GM13976 (cell line): ENCODE measurements at regions not wholly inside any gene's neighbourhood (a gene's known extent, or its start where the extent isn't known, plus 50 kb on each side); places are given as distances from the start of the nearest gene placed in this dataset.

Experiments used
- DNase-seq: peaks from one replicate; pipeline ENCODE4 v3.0.0; 2012; ENCODE audit warnings: low spot score
- in situ Hi-C: fragments of 300-500 bp; cut with MboI; formaldehyde crosslinking; loops from one replicate; pipeline ENCODE4 v1.12.0; 2022; ENCODE audit warnings: low sequenced_read_pairs, mixed read lengths, inconsistent platforms; ENCODE audit not compliant: unreplicated experiment
- TF ChIP-seq, protein P1 (sequence below): IDR thresholded peaks from 2 replicates; pipeline ENCODE4 v1.5.1; 2012; ENCODE audit warnings: borderline replicate concordance, mild to moderate bottlenecking; ENCODE audit not compliant: insufficient read depth; ENCODE audit errors: extremely low read depth, missing control alignments, control extremely low read depth

DNA sequence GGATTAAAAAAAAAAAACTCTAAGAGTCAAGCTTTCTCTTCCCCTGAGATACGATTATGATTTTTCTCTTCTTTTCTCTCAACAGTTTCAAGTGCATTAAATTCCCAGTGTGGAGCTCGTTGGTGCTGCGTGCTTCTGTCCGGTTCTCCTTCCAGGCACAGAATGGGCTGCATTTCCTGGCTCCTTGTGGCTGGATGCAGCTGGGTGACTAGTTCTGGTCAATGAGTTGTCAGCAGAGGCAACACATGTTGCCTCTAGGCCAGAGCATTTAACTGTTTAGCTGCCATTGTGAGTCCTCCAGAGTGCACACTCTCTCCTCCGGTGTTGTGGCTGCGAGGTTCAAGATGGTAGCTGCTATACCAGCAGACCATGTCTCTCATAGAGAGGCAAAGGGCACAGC, 312.9 kb downstream of the RRAGC start:
- in situ Hi-C loops: no loop called here
- TF ChIP-seq, protein P1, sequence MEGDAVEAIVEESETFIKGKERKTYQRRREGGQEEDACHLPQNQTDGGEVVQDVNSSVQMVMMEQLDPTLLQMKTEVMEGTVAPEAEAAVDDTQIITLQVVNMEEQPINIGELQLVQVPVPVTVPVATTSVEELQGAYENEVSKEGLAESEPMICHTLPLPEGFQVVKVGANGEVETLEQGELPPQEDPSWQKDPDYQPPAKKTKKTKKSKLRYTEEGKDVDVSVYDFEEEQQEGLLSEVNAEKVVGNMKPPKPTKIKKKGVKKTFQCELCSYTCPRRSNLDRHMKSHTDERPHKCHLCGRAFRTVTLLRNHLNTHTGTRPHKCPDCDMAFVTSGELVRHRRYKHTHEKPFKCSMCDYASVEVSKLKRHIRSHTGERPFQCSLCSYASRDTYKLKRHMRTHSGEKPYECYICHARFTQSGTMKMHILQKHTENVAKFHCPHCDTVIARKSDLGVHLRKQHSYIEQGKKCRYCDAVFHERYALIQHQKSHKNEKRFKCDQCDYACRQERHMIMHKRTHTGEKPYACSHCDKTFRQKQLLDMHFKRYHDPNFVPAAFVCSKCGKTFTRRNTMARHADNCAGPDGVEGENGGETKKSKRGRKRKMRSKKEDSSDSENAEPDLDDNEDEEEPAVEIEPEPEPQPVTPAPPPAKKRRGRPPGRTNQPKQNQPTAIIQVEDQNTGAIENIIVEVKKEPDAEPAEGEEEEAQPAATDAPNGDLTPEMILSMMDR: no peak
- no peak for DNase-seq

DNA sequence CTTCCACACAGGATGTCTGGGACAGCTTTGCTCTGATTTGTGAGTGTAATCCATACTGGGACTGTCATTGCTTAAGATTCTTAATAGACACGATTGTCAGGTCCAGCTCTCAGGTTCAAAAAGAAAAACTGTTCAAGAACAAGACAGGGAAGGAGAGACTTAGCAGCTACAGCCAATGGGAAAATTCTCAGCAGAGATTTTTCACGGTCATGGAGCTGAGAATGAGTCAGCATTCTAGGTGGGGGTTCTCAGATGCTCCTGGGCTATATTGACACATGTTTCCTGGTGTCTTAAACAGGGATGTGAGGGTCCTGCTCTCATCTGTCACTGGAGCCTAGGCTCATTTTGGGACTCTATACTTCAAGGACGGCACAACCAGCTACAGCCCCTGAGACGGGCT, 318.3 kb downstream of the RRAGC start:
- DNase-seq: no peak
- TF ChIP-seq, protein P1: no peak
- in situ Hi-C loops: no loop called here

DNA sequence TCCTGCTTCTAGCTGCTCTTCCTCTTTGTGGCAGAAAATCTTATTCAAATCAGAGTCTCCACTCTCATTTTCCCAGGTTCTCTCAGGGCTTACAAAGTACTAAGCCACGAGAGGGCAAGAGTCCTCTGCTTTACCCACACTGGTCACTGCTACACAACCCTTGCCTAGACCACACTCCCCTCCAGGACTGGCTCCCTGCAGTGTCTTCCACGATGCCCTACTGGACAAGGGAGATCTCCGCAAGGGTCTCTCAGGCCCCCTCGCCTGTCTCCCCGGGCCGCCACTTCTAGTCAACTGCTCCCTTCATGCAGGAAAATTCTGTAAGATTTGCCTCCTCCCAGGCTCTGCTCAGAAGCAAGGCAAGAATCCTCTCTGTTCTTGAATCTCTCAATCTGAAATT, 319.6 kb downstream of the RRAGC start:
- in situ Hi-C loops: no loop called here
- TF ChIP-seq, protein P1: no peak
- DNase-seq: no peak

DNA sequence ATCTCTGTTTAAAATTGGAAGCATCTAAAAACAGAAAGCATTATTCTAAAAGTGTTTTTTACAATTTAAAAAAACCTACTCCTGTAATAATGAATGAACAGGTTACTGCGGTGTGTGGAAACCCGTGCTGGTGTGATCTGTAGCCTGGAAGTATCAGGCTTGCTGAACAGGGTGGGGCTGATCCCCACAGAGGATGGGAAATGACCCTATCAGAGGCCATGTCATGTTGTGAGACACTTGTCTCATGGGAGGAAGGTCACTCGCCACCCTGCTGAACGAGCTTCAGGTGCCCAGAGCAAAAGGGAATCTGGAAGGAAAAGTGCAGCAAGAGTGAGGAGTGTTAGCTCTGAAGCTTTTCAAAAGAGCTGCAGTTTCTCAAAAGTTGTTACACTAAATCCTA, 320.7 kb downstream of the RRAGC start:
- TF ChIP-seq, protein P1: no peak
- DNase-seq: no peak
- in situ Hi-C loops: no loop called here

DNA sequence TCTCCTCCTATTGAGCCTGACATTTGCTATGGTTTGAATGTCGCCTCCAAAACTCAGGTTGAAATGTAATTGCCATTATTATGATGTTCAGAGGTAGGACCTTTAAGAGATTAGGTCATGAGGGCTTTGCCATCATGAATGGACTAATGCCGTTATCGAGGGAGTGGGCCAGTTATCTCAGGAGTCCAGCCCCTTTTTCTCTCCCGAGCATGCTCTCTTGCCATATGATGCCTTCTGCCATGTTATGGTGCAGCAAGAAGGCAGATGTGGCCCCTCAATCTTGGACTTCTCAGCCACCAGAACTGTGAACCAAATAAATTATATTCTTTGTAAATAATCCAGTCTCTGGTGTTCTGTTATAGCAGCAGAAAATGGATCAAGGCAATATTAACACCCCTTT, 323.5 kb downstream of the RRAGC start:
- in situ Hi-C loops: no loop called here
- DNase-seq: no peak
- TF ChIP-seq, protein P1: no peak

DNA sequence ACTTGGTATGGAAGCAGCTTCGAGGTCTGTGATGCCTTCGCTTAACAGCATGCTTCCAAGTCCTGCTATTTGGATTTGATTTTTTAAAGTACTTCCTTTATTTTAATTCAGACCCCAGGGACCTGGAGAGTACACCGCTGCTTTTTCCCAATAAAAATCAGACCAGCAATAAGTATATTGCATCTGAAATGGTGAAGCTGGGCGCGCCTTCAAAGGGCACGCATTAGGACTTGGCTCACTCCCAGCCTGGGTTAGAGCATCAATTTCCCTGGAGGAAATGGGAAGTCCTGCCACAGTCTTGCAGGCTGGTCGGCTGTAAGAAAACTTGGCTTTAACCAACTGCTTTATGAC, 325.1 kb downstream of the RRAGC start:
- TF ChIP-seq, protein P1: no peak
- in situ Hi-C loops: no loop called here
- DNase-seq: no peak

DNA sequence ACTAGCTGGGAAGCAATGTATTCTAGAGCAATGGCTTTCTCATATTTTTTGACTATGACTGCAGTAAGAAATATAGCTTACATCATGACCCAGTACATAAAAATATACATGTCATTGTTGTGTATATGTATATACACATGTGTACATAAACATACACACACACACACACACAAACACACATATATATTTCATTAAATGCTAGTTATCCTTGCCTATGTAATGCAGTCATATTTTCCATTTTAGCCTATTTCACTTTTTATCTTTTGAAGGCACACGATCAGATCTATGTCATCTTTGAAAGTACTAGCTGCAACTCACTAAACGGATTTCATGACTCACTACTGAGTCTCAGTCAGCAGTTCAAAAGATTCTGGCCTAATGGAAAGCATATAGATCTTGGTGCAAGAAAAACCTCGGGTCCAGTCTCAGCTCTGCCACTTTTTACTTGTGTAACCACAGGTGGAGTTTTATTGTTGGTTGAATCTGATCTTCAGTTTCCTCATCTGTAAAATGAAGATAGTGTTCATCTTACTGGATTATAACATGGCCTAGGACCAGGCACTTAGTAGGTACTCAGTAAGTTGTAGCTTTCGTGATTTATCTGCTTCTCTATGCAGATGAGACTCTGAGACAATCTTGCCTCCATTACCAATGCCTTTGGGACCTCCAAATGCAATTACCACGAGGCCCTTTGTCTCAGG, 325.6 kb downstream of the RRAGC start:
- DNase-seq: no peak
- in situ Hi-C loops: no loop called here
- TF ChIP-seq, protein P1: no peak
